GM21786 (cell line): ENCODE measurements at regions not wholly inside any gene's neighbourhood (a gene's known extent, or its start where the extent isn't known, plus 50 kb on each side); places are given as distances from the start of the nearest gene placed in this dataset.
"Not testable (repeated sequence)": the region's sequence is repeated elsewhere in the genome, so short reads cannot be mapped to it uniquely, and the experiment has no call there.

Experiments used
- ATAC-seq: cut with Tn5 transposase; IDR thresholded peaks from one replicate; pipeline ENCODE4 v1.9.1; 2021; ENCODE audit not compliant: unreplicated experiment

- no peak for ATAC-seq
Observed at GRCh38 chr3:160047876-160048275, 59.2 kb downstream of the IL12A start.

GRCh38 chr3:160049038-160049437, 60.4 kb downstream of the IL12A start:
- ATAC-seq: no peak

GRCh38 chr3:160049565-160049964, 60.9 kb downstream of the IL12A start:
- ATAC-seq: no peak

GRCh38 chr3:160049988-160050387, 61.4 kb downstream of the IL12A start:
- no peak for ATAC-seq

- ATAC-seq: no peak
Observed at GRCh38 chr3:160052385-160053047, 63.9 kb downstream of the IL12A start.

GRCh38 chr3:160053048-160053391, 64.4 kb downstream of the IL12A start:
- no peak for ATAC-seq

- not testable (repeated sequence) for ATAC-seq
Observed at GRCh38 chr3:160054862-160055261, 66.2 kb downstream of the IL12A start.

- ATAC-seq: no peak
Observed at GRCh38 chr3:160055659-160056058, 67.0 kb downstream of the IL12A start.

- ATAC-seq: no peak
Observed at GRCh38 chr3:160057331-160057730, 68.7 kb downstream of the IL12A start.

- no peak for ATAC-seq
Observed at GRCh38 chr3:160060409-160061027, 71.9 kb downstream of the IL12A start.

GRCh38 chr3:160061525-160061924, 72.9 kb downstream of the IL12A start:
- ATAC-seq: no peak

GRCh38 chr3:160065282-160065681, 76.6 kb downstream of the IL12A start:
- no peak for ATAC-seq

GRCh38 chr3:160065786-160066185, 77.2 kb downstream of the IL12A start:
- ATAC-seq: no peak

- no peak for ATAC-seq
Observed at GRCh38 chr3:160069986-160070385, 81.4 kb downstream of the IL12A start.

- no peak for ATAC-seq
Observed at GRCh38 chr3:160076519-160076918, 87.9 kb downstream of the IL12A start.

GRCh38 chr3:160078533-160078932, 89.9 kb downstream of the IL12A start:
- no peak for ATAC-seq

- ATAC-seq: no peak
Observed at GRCh38 chr3:160081958-160082533, 93.4 kb downstream of the IL12A start.

GRCh38 chr3:160084998-160085397, 96.4 kb downstream of the IL12A start:
- no peak for ATAC-seq

GRCh38 chr3:160088492-160089137, 100.0 kb downstream of the IL12A start:
- no peak for ATAC-seq

- ATAC-seq: no peak
Observed at GRCh38 chr3:160090653-160091052, 102.0 kb downstream of the IL12A start.

- ATAC-seq: no peak
Observed at GRCh38 chr3:160091441-160091840, 102.8 kb downstream of the IL12A start.

GRCh38 chr3:160092760-160093159, 104.1 kb downstream of the IL12A start:
- no peak for ATAC-seq
